EH (cell line): ENCODE measurements at regions not wholly inside any gene's neighbourhood (a gene's known extent, or its start where the extent isn't known, plus 50 kb on each side); places are given as distances from the start of the nearest gene placed in this dataset.
"Not testable (repeated sequence)": the region's sequence is repeated elsewhere in the genome, so short reads cannot be mapped to it uniquely, and the experiment has no call there.

Experiments
- DNase-seq: peaks from one replicate; pipeline ENCODE4 v3.0.0-alpha.2; 2015; ENCODE audit warnings: low read depth

DNA sequence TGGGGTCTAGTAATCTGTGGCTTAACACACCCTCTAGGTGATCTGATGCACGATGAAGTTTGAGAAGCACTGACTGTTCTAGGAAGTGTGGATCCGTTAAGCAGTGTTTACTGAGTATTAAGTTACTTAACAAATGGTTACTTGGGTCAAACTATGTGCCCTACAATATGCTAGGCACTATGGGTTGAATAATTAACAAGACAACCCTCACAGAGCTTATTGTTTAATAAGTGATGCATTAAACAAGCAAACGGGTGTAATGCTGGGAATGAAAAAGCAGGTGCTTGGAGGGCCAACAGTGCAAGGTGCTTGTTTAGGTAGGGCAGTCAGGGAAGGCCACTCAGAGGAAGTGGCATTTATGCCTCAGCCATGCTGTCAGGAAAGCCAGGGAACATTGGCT is 378.0 kb upstream of the PODXL start:
- no peak for DNase-seq

DNA sequence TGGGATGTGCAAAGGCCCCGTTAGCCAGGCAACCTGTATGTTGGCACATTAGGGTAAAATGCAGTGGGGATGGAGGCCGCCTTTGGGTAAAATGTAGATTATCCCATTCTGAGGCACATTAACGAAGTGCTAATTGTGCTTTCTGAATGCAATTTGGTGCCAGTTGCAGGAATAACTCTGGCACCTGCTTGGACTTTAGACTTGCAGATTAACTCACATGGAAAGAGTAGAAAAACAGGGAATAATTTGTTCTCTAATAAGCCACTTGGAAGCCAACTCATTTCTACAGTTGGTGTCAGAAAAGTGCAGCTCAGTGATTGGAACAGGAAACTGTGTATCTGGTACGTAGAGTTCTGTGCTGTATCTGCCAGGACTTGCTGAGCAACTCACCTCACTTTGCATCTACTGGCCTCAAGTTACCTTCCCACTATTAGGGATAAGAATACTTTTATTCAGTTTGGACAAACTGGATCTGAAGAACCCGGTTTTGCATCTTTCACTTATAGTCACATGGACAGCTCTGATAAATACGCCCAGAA is 377.4 kb upstream of the PODXL start:
- DNase-seq: no peak

DNA sequence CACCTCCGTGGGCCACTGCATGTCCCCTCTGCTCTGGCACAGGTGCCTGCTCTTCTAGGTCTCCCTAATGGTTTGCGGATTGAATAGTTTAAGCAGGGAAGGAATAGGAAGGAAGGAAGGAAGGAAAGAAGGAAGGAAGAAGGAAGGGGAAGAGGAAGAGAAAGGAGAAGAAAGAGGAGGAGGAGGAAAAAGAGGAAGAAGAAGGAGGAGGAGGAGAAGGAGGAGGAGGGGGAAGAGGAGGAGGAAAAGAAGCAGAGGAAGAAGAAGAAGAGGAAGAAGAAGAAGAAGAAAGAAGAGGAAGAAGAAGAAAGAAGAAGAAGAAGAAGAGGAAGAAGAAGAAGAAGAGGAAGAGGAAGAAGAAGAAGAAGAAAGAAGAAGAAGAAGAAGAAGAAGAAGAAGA is 376.8 kb upstream of the PODXL start:
- not testable (repeated sequence) for DNase-seq

DNA sequence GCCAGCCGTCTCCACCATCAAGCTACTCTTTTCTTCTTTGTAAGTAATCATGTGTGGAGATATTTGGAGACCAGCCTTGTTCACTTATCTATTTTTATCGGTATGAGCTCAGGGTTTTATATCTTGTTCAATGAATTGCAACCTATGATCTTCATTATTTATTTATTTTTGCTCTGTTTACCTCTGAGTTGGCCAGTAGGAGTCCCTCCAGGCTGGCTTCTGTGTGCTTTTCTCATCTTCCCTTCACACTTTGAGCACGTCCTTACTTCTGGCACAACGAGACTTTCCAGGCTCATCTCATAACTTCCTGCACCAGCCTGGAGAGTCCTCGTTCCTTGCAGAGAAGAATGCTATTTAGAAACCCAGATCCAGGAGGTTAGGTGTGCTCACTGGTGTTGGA is 375.8 kb upstream of the PODXL start:
- no peak for DNase-seq

DNA sequence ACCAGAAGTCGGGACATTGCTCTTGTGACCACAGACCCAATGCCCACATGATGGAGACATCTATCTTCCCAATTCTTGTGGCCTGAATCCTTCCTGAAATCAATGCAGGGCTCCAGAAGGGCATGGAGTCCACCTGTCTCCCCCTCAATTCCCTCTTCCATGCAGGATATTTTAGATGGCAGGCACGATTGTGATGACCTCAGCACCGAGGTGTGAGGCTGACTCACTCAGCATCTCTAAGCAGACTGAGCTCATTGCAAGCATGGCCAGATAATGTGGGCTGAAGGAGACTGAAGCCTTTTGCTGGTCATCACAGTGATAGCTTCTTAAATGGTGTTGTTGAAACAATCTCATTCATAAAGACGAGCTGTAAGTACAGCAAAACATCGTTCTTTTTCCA is 374.9 kb upstream of the PODXL start:
- peak; percentile 18 for DNase-seq

DNA sequence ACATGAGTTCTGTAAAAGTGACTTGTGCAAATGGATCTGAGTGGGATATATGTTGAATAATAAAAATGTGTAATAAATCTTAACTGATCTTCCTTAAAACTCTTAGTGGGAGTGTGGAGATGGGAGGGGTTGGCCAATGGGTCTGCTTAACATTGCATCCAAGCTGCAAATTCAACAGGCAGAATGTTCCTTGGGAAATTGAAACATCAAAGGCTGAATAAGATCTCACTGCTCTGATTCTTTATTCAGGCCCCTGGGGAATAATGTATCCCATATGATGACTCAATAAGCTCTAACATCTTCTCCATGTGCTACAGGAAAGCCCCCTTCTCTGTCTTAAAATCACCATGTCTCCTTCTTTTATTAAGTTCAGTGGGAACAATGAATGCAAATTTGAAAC is 373.2 kb upstream of the PODXL start:
- no peak for DNase-seq

DNA sequence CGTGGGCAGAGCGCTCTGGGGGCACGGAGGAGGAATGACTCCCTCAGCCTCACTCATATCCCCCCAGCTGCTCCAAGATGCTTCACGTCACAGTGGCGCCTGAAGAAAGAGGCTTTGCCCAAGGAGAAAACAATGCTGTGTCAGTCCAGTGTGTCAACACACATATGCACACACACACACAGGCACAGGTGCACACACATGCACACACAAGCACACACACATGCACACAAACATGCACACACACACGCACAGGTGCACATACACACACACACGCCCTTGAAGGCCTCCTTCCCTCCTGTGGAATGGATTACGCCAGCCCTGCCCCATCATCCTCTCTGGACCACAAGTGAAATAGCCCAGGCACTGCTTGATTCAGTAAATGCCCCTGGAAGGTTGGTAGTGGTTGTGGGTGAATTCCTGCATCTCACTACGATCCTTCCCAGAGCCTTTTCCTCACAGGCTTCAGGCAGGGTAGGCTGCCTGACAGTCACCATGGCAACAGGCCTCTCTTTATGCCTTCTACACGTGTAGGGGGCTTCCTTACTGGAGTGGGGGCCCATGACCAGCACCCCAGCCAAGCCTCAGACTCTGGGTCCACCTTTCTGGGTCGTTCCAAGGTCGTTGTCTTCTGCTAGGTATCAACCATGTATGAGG is 371.5 kb upstream of the PODXL start:
- DNase-seq: no peak

DNA sequence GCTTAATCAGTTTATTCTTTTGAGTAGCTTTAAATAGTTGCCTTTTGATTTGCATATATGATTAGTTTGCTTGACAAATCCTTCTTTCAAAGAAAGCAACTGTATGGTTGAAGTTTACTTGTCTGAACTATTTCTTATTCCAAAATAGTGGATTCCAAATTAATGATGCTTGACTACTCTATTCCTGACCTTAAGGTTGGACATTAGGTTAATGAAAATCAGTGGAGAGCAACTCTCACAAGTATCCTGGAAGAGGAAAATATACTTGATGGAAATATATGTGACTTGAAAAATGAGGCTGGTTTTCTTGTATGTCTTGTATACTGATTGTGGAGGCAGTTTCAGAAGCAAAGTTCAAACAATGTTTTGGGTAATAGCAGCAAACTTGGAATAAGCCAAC is 369.2 kb upstream of the PODXL start:
- no peak for DNase-seq

DNA sequence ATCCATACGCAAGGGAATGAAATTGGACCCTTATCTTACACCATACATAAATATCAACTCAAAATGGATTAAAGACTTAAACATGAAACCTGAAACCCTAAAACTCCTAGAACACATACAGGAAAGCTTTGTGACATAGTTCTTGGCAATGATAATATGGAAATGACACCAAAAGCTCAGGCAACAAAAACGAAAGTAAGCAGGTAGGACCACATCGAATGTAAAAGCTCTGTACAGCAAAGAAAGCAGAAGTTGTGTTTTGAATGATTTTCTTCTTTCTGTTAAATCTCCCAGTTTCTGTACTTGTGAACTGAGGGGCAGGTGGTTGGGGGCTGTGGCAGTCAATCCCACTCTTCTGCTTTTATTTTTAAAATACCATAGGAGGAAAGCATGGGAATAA is 368.4 kb upstream of the PODXL start:
- DNase-seq: no peak

DNA sequence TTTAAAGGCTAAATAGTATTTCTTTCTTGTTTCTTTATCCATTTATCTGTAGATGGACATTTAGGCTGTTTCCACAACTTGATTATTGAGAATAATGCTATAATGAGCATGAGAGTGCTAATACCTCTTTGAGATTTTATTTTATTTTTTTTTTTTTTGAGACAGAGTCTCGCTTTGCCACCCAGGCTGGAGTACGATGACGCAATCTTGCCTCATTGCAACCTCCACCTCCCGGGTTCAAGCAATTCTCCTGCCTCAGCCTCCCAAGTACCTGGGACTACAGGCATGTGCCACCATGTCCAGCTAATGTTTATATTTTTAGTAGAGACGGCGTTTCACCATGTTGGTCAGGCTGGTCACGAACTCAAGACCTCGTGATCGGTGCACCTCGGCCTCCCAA is 366.5 kb upstream of the PODXL start:
- not testable (repeated sequence) for DNase-seq

DNA sequence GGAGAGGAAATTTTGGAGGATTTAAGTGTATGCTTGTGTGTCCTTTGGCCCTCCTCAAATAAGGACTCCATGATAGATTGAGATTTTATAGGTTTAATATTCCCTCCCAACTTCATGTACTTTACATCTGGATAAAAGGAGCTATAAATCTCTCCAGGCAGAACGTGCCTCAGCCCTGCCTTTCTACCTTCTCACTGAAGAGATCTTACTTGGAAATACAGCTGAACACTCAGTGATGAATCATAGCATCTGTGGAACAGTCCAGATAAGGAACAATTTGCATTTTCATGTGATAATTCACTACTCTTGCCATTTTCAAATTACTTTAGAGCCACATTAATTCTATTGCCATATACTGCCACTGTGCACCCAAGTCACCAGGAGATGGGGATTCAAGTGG is 364.6 kb upstream of the PODXL start:
- DNase-seq: peak; percentile 10

DNA sequence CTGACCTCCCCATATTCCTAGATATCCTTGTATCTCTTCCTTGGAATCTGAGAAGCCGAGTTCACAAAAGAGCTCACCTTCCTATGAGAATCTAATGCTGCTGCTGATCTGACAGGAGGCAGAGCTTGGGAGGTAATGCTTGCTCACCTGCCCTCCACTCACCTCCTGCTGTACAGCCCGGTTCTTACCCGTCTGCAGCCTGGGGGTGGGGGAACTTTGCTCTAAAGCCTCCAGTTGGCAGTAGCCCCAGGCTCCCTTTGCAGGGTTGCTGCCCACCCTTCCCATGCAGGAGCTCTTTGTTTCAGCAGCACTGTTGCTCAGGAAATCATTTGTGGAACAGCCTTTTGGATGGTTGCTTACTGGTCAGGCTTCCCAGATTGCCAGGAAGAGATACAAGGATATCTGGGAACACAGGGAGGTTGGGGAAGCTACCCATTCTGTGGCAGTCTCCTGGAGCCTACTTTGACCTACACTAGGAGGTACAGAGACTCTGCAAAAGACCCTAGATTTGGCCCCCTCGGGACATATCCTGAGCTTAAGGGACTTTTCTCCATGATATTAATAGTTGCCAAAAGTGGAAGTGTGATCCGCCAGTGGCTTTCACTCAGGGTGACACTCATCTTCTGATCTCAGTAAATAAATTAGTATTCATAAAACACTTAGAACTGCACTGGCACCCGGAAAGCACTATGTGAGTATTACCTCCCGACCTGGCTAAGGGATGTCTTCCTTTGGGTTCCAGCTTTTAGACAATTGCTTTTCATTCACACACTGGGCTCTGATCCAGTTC is 363.7 kb upstream of the PODXL start:
- no peak for DNase-seq

DNA sequence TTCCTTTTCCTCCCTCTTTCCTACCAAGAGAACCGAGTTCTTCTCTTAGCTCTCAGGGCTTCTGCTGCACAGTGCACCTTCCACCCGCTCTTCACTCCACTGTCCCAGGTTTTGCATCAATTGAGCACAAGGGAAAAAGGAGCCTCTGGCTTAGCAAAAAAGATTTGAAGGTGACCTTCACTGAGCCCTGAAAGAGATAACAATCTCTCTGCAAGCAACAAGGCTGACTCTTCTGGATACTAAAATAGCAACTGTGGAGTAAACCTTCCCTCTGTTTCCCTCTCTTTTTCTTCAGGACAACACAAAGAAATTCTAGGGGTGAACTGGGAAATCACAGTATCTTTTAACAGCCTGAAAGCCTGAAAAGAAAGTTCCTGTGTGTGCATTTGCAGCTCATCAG is 354.7 kb upstream of the PODXL start:
- DNase-seq: no peak

DNA sequence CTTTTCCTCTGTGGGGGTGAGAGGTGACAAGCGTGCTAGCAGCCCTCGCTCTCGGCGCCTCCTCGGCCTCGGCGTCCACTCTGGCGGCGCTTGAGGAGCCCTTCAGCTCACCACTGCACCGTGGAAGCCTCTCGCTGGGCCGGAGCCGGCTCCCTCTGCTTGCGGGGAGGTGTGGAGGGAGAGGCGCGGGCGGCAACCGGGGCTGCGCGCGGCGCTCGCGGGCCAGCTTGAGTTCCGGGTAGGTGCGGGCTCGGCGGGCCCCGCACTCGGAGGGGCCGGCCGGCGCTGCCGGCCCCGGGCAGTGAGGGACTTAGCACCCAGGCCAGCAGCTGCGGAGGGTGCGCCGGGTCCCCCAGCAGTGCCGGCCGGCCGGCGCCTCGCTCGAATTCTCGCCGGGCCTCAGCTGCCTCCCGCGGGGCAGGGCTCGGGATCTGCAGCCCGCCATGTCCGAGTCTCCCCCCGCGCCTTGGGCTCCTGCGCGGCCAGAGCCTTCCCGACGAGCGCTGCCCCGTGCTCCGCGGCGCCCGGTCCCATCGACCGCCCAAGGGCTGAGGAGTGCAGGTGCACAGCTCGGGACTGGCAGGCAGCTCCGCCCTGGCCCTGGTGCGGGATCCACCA is 352.8 kb upstream of the PODXL start:
- DNase-seq: no peak

DNA sequence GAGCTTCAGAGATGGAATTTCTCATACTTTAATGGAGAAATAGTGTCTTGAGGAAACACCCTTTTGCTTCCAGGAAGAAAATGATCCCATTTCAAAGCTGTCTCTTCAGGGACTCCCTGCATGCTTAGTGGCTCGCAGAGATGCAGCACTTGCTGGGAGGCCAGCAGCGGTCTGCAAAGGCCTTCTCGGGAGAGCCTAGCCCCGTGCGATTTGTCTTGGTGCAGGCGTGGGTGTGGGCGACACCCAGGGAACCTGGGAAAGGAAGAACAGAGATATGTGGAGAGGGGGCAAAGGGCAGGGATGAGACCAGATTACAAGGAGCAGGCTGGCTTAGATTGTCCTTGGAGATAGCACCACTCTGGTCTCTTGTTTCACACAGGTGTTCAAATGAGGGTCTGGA is 352.3 kb upstream of the PODXL start:
- no peak for DNase-seq

DNA sequence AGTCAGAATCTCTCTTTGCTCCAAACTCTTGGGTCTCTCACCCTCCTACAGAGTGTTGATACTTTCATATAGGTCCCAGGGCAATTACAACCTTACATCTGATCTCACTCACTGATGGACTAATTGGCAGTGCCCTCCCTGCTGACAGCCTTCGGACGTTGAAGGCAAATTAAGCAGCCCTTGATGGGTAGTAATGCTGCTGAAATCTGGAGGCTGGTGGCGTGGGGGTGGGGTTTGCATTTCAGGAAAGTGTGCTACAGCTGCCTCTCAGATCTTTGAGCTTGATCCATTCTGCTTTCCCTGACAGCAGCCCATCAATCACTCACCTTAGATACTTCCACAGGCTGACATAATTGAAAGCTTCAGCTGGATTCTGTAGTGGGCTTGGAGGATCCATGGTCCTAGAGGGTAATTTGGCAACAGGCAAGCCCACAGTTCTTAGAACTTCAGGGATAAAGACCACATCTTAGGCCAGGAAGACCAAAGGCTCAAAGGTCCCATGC is 349.1 kb upstream of the PODXL start:
- DNase-seq: no peak

DNA sequence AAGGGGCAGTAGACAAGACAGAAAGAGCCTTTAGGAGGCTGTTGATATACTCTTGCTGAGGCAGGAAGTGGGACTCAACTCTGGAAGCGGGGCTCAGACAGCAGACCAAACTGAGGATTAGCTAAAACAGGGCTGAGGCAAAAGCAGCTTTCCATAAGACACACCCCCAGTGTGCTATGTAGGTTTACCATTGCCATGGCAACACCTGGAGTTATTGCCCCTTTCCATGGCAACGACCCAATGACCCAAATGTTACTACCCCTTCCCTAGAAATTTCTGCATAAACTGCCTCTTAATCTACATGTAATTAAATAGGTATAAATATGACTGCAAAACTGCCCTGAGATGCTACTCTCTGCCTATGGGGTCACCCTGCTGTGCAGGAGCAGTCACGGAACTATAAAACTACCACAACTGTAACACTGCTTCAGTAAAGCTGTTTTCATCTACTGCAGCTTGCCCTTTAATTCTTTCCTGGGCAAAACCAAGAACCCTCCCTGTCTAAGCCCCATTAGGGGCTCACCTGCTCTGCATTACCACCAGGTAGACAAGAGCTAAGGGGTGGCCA is 348.4 kb upstream of the PODXL start:
- no peak for DNase-seq

DNA sequence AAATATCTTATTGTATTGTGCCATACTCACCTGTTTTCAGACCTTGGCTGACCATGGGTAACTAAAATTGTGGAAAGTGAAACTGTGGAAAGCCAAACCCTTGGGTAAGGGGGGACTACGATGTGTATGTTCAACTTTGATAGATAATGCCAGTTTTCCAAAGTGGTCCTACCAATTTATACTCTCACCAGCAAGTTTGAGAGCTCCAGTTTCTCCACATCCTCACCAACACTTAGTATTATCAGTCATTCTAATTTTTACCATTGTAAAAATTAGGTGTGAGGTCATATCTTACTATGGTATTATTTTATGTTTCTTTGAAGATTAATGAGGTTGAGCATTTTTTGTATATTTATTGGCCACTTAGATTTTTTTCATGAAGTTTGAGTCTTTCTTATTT is 346.9 kb upstream of the PODXL start:
- DNase-seq: no peak

DNA sequence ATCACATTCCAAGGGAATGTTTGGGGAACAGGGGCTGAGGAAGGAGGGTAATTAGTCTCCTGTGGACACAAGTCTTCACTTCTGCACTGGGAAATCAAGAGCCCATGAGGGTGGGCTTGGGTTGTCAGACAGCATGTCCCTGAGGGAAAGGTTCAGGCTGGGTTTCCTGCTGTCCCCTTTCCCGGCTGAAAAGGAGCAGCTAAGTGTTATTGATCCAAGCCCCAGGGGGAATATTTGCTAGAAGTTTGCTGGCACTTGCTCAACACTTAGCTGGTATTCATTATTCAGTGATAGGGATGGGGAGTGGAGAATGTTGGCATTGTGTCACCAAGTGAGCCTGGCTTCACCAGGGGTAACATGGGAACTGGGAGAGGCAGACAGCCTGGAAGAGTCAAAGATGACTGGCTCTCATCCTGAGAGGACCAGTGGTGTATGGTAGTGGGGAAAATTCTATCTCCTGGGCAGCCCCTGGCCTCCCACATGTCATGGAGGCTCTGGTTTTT is 344.4 kb upstream of the PODXL start:
- DNase-seq: no peak

DNA sequence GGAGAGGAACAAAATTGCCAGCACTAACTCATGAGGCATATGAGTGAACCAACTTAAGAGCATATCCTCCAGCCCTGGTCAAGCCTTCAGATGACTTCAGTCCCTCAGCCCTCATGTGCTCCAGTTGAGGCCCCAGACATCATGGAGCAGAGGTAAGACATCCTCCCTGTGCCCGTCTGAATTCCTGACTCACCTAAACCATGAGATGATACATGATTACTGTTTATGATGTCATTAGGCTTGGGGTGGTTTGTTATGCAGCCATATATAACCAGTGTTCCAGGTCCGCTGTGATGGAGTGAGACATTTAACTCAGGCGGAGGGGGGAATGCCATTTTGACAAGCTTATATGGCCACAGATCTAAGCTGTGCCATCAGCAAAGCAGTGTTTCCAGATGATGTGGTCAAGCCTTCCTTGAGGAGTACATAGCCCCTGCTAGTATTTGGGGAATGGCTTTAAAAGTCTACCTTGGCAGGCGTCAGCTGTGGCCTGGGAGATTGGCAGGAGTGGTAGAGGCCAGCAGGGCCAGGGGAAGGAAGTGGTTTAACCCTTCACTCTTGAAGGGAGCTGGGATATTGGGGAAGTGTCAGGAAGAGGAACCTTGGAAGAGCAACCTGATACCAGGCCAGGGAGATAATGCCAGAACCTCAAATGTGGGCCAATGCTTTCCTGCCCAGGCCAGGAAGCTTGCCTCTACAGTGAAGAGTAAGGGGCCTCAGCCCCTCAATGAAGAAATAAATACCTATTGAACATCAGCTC is 343.0 kb upstream of the PODXL start:
- DNase-seq: no peak

DNA sequence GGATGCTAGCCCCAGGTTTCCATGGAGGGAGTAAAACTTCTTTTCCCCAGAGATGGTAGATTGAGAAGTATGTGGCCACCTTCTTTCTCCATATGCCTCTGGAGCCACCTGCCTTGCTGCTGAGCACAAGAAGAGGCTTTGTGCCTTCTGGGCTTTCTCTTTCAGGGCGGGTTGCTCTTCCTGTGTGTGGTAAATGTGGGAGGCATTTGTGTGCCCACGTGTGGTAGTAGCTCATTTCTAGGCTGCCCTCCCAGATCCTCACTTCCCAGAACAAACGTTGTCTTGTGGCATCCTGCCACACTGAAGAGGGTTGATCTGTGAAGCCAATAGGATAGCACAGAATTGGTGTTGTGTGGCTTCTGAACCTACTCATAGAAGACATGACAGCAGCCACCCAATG is 342.0 kb upstream of the PODXL start:
- peak; percentile 43 for DNase-seq

DNA sequence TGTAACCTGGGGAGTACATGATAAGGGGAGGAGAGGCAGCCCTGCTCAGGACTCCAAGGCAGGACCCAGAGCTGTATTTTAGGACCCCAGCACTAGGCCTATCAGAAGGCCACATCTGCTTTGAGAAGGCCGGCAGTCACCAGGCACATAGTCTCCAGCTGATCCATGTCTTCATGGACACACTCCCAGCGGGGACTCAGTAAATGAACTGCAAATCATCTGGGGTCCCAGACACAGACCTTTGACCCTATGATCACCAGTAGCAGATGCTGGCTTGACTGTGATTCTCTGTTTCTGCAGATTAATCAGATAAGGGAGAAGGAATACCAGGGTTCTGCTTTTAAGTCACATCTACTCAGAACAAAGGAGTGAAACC is 341.4 kb upstream of the PODXL start:
- DNase-seq: no peak
